ENCODE measurements at regions not wholly inside any gene's neighbourhood (a gene's known extent, or its start where the extent isn't known, plus 50 kb on each side); places are given as distances from the start of the nearest gene placed in this dataset.

DNA sequence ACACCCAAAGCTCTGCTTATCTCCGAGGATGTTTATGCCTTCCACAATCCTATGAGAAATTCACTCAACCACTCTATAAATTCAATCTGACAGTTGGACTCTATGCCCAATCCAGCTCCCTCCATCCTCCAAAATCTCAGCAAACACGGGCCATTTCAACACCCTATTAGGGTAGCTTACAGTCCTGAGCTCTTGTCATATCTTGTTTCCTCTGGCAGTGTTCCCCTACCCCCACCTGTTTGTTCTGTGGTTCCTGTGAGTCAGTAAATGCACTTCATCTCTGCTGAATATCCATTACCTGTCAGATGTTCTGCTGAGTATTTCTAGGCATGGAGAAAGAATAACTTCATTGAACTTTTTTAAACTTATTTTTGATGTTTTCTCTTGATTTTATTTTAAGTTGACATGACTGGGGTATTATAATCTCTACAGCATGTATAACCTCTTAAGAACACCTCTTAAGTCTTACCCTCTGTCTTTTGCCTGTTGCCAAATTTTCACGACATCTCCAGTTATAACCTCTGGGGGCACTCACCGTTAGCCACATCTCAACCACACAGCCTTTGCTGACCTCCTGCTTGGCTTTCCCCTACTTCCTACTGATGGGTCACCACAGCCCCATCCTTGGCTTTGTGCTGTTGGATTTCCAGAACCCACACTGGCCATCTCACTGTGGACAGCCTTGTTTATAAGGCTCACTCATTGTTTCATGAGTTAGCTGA is 317.0 kb upstream of the TMPO start:
- TF ChIP-seq, protein P1, sequence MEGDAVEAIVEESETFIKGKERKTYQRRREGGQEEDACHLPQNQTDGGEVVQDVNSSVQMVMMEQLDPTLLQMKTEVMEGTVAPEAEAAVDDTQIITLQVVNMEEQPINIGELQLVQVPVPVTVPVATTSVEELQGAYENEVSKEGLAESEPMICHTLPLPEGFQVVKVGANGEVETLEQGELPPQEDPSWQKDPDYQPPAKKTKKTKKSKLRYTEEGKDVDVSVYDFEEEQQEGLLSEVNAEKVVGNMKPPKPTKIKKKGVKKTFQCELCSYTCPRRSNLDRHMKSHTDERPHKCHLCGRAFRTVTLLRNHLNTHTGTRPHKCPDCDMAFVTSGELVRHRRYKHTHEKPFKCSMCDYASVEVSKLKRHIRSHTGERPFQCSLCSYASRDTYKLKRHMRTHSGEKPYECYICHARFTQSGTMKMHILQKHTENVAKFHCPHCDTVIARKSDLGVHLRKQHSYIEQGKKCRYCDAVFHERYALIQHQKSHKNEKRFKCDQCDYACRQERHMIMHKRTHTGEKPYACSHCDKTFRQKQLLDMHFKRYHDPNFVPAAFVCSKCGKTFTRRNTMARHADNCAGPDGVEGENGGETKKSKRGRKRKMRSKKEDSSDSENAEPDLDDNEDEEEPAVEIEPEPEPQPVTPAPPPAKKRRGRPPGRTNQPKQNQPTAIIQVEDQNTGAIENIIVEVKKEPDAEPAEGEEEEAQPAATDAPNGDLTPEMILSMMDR (IDR thresholded peaks at IDR 0.05), result no peak
- TF ChIP-seq POLR2AphosphoS5 (IDR thresholded peaks at IDR 0.05), result no peak

Measured in breast epithelium (tissue), 3 donors.